PFSK-1 (cell line): ENCODE measurements at regions not wholly inside any gene's neighbourhood (a gene's known extent, or its start where the extent isn't known, plus 50 kb on each side); places are given as distances from the start of the nearest gene placed in this dataset.

Source experiments
- FOXP2 ChIP-seq: optimal IDR thresholded peaks from 2 replicates; pipeline ENCODE3; 2011; ENCODE audit warnings: borderline replicate concordance, control low read depth, inconsistent platforms; ENCODE audit not compliant: insufficient read depth; ENCODE audit errors: extremely low read length, extremely low read depth
- POLR2AphosphoS5 ChIP-seq: IDR thresholded peaks from 2 replicates; pipeline ENCODE4 v1.6.1; 2012; ENCODE audit warnings: low read depth, mild to moderate bottlenecking, control low read depth, low read length, moderate library complexity
- SIN3A ChIP-seq: IDR thresholded peaks from 2 replicates; pipeline ENCODE4 v1.6.1; 2012; ENCODE audit warnings: mild to moderate bottlenecking, low read length, moderate library complexity, borderline replicate concordance; ENCODE audit not compliant: insufficient read depth
- TAF1 ChIP-seq: IDR thresholded peaks from 2 replicates; pipeline ENCODE4 v1.6.1; 2012; ENCODE audit warnings: low read length, control low read depth, borderline replicate concordance; ENCODE audit not compliant: insufficient read depth
- TF ChIP-seq, protein P1 (sequence below), 2 experiments: IDR thresholded peaks; 2 replicates each; pipeline versions ENCODE4 v1.6.1 to v1.8.0; 2011 to 2012; ENCODE audit warnings: low read depth in 2 of 2, low read length in 2 of 2, control low read depth in 1 of 2, inconsistent platforms in 1 of 2, mild to moderate bottlenecking in 1 of 2, moderate library complexity in 1 of 2; ENCODE audit not compliant: insufficient read depth in 1 of 2

DNA sequence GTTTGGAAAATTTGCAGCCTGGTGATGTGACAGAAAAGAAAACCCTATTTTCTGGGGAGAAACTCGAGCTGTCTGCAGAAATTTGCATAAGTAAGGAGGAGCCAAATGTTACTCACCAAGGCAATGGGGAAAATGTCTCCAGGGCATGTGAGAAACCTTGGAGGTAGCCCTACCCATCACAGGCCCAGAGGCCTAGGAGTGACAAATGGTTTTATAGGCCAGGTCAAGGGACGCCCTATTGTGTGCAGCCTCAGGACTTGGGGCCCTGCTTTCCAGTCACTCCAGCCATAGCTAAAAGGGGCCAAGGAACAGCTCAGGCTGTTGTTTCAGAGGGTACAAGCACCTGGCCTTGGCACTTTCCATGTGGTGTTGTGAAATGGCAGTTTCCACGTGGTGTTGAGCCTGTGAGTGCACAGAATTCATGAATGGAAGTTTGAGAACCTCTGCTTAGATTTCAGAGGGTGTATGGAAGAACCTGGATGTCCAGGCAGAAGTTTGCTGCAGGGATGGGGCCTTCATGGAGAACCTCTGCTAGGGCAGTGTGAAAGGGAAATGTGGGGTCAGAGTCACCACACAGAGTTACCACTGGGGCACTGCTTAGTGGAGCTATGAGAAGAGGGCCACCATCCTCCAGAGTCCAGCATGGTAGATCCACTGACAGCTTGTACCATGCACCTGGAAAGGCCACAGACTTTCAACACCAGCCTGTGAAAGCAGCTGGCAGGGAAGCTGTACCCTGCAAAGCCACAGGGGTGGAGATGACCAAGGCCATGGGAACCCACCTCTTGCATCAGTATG is 637.6 kb upstream of the EPHA5 start:
- no peak for TF ChIP-seq TAF1
- no peak for TF ChIP-seq POLR2AphosphoS5
- TF ChIP-seq, protein P1, sequence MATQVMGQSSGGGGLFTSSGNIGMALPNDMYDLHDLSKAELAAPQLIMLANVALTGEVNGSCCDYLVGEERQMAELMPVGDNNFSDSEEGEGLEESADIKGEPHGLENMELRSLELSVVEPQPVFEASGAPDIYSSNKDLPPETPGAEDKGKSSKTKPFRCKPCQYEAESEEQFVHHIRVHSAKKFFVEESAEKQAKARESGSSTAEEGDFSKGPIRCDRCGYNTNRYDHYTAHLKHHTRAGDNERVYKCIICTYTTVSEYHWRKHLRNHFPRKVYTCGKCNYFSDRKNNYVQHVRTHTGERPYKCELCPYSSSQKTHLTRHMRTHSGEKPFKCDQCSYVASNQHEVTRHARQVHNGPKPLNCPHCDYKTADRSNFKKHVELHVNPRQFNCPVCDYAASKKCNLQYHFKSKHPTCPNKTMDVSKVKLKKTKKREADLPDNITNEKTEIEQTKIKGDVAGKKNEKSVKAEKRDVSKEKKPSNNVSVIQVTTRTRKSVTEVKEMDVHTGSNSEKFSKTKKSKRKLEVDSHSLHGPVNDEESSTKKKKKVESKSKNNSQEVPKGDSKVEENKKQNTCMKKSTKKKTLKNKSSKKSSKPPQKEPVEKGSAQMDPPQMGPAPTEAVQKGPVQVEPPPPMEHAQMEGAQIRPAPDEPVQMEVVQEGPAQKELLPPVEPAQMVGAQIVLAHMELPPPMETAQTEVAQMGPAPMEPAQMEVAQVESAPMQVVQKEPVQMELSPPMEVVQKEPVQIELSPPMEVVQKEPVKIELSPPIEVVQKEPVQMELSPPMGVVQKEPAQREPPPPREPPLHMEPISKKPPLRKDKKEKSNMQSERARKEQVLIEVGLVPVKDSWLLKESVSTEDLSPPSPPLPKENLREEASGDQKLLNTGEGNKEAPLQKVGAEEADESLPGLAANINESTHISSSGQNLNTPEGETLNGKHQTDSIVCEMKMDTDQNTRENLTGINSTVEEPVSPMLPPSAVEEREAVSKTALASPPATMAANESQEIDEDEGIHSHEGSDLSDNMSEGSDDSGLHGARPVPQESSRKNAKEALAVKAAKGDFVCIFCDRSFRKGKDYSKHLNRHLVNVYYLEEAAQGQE (IDR thresholded peaks at IDR 0.05; ENCODE audit: insufficient read depth in 1 of 2, low read depth in 2 of 2, low read length in 2 of 2): no peak
- TF ChIP-seq SIN3A: no peak
- TF ChIP-seq FOXP2: no peak
